ENCODE measurements at regions not wholly inside any gene's neighbourhood (a gene's known extent, or its start where the extent isn't known, plus 50 kb on each side); places are given as distances from the start of the nearest gene placed in this dataset.

DNA sequence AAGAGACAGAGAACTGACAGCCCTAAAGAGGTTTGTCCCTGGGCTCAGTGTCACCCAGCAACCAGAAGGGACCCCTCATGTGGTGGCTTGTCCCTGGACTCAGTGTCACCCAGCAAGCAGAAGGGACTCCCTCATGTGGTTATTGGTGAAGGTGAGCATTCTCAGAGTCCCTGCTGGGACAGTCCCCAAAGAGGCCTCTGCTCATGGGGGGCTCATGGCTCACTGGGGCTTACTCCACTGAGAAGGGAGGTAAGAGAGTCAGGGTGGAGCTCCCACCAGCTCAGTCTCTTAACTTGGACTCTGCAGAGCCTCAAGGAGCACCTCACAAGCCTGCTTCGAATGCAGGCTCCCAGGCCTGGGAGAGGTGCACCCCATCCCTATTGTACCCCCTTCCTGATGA, 145.2 kb upstream of the COPS8 start:
- DNase-seq, result no peak

DNA sequence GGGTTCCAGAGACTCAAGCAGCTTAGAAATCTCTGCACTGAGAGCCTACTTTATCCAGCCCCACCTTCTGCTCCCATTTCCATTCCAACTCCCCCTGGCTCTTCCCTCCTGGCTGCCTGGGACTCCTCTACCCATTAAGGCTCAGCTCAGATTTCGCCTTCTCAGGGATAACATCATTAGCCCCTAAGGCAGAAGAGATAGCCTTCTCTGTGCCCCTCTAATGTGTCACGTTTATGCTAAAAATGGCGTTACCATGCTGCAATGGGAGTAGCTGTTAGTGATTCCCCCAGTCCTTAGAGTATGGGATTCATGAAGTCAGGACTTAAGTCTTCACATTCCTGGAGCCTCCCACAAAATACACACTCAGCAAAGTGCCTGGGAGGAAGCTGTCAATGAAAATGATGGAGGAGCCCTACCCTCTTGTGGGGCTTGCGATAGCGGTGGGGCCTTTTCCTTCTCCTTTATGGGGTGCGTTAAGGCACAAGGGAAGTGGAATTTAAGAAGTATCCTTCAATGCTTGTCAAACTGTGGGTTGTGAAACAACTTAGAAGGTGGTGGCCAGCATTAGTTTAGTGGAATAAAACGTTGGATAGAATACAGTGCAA, 144.7 kb upstream of the COPS8 start:
- DNase-seq, result no peak

DNA sequence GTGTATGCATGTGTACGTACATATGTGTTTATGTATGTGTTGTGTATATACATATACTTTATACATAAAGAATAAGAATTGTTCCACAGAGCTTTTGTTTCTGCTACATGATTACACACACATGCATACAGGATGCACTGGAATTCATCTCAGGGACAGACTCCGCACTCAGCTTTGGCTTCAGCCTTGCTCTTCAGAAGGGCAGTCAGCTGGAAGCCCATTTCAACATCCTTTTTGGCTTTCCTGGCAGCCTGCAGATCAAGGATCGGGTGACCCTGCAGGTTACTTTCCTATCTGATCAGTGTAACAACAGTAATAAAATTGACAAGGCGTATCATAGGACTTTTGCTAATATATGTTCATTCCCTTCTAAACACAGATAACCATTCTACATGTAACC, 144.1 kb upstream of the COPS8 start:
- no peak for DNase-seq

DNA sequence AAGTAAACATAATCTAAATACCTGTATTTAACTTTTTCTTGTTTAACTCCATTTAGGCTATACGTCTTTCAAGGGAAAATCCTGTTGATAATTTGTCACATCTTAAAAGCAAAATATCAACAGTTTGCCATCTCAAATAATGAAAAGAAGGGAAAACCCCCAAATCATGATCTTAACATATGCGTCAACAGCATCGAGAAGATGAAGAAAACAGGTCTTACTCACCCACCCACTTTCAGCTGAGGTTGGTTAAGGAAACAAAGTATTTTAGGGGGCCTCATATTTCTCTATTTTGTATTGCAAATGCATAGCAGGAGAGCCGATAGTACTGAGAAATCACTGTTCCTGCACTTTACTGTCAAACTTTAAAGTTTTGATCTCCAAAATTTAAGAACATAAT, 143.1 kb upstream of the COPS8 start:
- no peak for DNase-seq

DNA sequence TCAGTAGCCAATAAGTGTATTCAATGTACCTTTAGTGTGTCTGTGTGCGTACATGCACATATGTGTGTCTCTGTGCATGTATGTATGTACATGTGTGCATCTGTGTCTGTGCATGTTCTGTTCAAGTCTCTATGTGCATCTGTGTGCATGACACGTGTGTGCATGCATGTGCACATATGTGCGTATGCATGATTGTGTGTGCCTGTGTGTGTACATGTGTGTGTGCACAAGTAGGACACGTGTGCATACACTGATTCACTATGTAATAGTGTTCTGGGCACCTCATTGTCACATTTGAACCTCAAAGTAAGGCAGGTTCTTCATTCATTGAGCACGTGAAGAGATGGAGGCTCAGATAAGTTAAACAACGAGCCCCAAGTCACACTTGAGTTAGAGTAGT, 142.6 kb upstream of the COPS8 start:
- no peak for DNase-seq

DNA sequence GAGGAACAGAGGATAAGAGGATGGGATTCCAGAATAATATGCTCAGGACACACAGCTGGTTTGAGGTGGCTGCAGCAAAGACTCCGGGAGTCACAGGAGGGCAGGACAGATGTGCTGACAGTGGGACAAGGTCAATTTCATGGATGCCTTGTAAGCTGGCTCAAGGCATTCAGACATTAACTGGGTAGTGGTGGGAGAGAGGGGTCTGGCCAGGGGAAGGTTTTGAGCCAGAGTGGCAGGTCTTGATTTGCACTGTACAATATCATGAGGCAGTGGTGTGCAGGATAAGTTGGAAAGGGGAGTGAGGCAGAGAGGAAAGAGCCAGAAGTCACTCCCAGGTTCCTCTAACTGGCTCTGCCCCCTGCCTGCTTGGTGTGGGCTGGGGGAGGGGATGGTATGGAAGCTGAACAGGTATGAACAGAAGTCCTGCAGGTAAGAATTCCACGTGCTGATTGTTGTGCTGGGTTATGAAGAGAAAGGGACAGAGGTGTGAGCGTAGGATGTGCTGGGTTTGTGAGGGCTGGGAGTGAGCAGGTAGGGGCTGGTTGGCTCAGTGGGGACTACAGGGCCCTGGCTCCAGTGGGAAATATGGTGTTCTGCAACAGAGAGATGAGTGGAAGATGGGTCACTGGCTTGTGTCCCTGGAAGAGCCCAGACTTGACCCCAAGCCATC, 141.7 kb upstream of the COPS8 start:
- DNase-seq, result no peak

DNA sequence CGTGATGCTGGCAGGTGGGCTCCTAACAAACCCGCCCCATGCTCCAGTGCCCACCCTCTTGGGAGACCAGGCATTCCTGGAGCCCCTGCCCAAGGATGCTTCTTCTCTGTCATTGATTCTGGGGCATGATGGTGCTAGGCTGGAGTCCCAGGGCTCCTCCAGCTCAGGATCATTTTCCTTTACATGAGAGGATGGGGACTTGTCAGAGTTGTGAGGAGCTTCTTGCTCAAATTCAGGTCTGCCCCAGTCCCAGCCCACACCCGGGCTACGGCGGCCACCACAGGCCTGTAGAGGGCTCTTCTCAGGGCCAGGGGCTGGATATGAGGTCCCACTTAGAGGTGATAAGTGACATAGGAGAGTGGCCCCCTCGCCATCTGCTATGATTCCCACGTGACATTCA, 141.1 kb upstream of the COPS8 start:
- no peak for DNase-seq

DNA sequence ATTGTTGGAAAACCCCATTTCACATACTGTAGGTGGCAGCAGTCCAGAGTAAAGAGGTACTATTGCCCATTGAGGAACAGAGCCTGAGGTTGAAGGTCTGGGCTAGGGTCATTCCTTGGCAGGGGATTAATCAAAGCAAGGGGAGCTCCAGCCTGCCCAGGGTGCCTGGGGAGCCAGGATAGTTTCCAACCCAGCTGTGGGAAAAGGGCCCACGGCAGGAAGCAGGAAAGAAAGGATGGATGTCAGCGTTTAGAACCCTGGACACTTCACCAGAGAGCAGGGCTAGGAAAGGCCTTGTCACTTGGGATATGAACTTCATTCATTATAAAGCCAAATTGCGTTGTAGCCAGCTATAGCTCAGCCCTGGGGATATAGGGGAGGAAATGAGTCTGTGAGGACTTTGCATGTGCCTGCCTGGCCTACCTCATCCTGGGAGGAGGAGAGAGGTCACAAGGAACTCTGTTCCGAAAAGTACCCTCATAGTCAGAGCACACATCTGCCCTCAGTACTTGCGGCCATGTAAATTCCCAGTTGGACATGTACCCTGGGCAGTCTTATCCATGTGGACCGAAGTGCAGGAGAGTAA, 140.2 kb upstream of the COPS8 start:
- DNase-seq, result no peak

DNA sequence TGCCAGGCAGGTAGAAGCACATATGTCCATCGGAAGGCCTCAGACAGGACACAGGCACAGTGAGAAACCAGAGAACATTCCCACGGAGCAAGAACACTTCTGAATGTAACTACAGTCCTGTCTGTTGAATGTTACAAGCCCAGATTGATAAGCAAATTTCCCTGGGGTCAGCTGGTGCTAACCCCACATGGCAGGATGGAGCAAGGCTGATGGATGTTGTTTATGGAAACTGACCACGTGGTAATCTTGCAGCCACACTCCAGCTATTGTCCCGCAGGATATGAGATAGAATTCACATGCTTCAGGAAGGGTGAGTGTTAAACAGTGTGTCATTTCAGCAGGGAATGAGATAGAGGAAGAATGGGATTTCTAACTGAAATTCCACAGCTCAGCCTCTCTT, 138.8 kb upstream of the COPS8 start:
- no peak for DNase-seq

DNA sequence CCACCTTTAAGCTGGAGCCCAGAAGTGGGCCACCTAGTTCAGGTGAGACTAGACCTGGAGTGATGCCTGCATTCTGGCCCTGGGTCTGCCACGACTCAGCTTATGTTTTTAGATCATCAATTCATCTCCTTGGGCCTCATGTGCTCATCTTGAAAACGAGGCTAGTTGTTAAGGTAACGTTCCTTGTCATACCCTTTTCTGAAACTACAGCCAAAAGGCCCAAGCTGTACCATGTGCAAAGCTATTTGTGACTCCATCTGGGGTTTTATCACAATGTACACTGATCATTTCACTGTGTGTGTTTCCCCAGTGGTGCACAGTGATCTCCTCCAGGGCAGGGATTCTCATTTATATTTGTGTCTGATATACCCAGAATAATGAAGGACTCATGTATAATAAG, 138.4 kb upstream of the COPS8 start:
- DNase-seq, result no peak

DNA sequence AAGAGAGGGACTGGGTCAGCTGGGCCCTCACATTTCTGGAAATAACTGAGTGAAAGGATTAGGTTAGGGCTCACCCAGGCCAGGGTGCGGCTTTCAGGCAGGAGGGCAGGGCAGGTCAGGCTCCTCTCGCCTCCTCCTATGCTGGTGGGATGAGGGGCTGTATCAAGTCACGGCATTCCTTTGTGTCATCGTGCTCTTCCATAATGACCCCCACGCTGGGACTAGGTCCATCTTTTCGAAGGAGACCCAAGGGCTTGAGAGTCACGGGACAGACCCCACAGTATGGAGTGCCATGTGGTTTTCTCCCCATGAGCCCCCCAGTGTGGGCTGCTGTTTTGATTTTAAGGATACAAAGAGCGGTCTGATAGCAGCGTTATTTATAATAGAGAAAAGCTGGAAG, 137.8 kb upstream of the COPS8 start:
- no peak for DNase-seq

DNA sequence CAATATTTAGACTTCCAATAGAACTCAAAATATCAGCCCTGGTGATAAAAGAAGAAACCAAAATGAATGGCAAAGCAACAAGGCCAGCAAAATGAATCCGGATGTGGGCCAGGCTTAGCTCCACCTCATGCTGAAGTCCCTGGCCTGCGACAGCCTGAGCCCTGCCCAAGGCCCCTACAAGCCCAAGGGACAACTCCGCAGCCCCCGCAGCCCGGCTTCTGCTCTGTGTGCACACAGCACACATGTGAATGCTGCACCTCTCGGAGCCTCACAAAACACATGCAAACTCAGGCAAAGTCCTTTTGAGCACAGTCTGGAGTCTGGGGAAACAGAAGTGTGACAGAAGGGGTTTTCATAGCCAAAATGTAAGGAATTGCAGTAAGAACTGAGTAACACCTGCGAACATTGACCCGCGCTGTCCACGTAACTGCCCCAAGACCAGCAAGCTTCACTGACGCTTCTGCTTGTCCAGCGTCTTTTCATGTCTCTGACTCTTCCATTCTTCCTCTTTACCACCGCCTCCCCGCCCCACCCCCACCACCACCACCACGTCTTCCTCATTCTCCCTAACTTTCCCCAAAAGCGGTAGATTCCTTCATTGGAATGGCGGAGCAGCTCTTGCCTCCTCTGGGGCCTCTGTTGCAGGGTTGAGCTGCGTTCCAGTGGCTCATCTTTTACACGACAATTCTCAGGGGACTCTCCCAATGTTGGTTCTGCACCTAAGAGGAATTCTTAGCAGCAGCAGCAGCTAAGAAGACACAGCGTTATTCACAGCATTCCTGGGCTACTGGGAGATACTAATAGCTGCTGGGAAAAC, 136.4 kb upstream of the COPS8 start:
- DNase-seq, result no peak

DNA sequence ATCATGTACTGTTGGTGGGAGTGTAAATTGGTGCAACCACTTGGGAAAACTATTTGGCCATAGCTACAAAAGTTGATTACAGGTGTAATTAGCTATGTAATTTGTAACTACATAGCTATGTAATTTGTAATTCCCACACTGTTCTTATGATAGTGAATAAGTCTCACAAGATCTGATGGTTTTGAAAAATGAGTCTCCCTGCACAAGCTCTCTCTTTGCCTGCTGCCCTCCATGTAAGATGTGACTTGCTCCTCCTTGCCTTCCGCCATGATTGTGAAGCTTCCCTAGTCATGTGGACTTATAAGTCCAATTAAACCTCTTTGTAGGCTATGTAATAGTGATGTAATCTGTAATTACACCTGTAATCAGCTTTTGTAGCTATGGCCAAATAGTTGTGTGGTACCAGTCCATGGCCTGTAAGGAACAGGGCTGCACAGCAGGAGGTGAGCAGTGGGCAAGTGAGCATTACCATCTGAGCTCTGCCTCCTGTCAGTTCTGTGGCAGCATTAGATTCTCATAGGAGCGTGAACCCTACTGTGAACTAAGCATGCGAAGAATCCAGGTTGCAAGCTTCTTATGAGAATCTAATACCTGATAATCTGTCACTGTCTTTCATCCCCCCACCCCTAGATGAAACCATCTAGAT, 133.7 kb upstream of the COPS8 start:
- no peak for DNase-seq

DNA sequence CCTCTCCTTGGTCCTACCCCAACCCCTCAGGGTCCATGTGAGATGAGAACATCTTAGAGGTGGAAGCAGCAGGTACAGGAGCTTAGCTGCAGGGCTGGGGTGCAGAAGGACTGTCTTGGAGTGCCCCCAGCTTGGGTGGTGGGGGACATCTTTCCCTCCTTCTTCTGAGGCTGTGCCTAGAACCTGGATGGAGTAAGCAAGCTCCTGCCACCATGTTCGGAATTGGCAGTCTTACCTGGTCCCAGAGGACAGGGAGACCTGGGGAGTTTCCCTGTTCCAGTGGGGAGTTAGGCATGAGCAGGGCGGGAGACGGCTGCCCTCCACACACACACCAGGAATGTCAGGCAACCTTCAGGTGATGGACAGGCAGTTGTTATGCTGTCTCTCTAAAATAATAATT, 131.0 kb upstream of the COPS8 start:
- DNase-seq, result no peak

DNA sequence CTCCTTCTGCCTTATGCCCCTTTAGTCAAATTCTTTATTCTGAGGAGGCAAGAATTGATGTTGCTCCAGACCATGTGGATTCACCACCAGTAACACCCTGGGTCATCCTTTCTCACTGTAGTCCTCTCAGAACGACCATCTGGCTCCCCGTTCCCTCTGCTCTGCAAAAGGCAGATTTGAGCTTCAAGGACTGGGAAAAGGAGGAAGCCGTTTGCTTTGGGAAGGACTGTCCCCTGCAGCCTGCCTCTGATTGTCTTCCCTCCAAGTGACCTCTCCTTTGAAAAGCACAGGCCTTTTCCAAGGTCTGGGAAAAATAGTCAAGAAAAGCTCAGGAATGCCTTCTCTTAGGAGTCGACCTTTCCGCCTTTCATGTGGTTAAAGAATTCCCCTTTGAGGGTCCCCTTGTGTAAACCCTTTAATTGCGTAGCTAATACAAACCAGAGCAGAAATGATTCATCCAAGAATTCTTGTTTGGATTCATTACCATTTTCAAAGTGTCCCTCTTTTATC, 130.1 kb upstream of the COPS8 start:
- DNase-seq, result no peak

DNA sequence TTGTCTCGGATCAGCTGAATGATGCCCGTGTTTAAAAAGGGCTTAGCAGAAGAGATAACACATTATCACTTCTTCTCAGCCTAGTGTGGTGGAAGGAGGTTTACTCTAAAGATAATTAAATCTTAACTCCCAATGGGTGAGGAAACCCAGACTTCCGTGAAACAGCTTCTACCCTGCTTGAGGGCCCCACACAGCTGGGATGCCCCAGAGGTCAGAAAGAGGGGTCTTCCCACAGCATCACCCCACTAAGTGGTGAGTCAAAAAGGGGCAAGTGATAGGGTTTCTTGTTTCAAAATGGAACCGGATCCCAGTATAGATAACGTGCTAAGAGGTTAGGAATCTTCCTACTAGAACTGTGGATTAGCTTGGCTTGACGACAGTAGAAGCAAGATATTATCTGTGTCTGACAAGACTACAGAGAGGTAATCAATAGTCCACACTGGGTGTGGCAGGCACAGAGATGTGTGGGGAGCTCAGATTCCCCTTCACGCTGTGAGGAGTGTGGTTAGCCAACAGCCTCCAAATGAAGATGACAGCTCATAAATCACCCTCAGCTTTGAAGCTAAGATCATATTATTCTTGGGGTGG, 129.6 kb upstream of the COPS8 start:
- DNase-seq, result no peak

DNA sequence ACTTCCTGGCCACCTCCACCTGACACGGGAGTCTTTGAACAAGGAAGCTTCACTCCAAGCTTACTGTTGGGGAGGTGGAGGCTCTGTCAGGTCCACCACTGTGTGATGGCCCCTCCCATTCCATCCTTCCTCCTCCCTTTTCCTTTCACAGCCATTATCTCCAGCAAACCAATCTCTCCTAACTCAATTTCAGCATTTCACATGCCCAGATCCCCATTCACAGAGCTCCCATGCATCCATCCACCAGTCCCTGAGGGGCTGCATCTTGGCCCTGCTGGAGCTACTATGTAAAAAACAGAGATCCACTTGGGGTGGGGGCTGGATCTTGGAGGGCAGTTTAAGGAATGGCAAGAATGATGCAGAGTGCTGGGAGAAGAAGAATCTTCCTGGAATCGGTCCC, 129.0 kb upstream of the COPS8 start:
- no peak for DNase-seq

DNA sequence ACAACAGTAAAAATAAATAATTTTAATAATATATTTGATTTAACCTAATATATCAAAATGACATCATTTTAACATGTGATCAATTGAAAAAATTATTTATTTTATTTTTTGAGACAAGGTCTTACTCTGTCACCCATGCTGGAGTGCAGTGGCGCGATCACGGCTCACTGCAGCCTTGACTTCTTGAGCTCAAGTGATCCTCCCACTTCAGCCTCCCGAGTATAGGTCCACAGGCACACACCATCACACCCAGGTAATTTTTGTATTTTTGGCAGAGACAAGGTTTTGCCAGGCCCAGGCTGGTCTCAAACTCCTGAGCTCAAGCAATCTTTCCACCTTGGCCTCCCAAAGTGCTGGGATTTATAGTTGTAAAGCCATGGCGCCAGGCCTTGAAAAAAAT, 126.7 kb upstream of the COPS8 start:
- DNase-seq, result no peak

DNA sequence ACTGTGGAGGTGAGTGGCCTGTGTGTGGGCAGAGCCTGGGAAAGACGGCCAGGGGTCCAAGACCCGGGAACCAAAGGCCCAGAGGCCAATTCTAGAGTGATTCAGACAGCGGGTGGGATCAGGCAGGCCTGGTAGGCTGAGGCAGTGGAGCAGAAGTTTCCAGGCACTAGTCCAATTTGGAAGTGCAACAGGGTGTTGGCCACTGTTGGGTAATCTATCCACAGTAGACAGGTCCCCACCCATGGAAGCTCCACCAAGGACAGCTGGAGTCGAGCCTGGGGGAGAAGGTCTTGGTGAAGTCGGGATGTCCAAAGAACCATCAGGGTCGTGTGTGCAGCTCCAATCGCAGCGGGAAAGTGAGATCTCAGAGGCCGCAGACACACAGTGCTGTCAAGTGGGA, 125.8 kb upstream of the COPS8 start:
- no peak for DNase-seq

DNA sequence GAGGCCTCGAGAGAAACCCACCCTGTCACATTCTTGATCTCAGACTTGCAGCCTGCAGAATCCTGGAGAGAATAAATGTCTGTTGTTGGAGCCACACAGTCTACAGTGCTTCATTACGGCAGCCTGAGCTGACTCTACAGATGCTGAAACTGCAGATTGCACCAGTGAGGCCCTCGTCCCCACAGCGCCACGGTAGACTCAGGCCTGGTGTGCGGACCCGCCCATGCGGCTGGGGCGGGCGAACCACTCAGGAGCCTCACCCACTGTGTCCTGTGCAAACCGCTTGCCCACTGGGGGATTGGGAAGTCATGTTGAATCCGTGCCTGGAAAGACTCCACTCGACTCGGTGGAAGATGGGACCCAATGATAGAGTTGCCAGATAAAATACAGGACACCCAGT, 125.2 kb upstream of the COPS8 start:
- DNase-seq, result no peak

DNA sequence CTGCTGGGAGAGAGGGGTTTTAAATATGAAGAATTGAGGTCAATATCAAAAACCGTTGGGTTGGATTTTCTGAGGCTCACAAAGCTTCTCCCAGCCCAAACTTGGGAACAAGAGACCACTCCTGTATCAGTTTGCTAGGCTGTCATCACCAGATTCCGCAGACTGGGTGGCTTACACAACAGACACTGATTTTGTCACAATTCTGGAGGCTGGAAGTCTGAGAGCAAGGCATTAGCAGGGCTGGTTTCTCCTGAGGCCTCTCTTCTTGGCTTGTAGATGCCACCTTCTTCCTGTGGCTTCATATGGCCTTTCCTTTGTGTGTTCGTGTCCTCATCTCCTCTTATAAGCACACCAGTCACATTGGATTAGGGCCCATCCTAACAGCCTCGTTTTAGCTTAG, 122.9 kb upstream of the COPS8 start:
- DNase-seq, result no peak

DNA sequence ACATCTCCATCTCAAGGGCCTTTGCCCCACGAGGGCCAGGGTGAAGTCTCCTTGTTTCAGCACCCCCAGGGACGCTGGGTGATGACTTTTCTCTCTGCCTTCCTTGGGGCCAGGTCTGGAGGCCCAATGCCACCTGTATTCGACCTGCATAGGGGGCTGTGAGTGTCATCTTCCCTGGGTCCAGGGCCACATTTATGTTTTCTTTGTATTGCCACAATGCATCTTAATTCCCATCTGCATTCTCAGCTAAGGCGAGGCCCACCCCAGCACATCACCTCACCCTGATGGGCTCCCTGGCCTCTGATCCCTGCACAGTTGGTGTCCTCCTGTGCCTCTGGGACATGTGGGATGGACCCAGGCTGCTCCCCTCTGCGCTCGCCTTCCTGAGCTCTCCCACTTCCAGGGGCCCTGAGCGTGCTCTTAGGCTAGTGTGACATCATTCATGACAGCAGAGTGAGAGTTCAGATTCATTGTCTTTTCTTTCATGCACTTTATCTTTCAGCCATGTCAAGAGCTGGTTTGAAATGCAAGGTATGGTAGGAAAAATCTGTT, 122.0 kb upstream of the COPS8 start:
- DNase-seq, result no peak

DNA sequence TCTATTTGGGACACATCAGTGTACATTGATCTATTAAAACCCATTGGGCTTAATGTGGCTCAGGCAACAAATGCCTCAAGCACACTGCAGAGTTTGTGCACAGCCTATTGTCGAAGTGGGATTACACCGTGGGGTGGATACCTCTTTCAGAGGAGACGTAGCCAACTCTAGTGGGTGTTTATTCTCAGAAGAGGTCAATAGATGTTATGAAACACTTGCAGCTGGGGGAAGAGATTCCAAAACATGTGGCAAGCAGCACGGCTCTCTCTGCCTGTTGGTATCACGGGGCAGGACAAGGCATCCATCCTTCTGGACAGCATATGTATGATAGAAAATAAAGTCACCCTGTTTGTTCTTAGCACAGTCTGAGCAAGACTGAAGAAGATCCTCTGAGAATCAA, 121.4 kb upstream of the COPS8 start:
- no peak for DNase-seq

Data from NCI-H1105 treated with DMSO at 0.1 percent for 48 hours (cell line).